OCI-LY1 (cell line): ENCODE measurements at regions not wholly inside any gene's neighbourhood (a gene's known extent, or its start where the extent isn't known, plus 50 kb on each side); places are given as distances from the start of the nearest gene placed in this dataset.

Experiments
- H2AFZ ChIP-seq: fragments of 200-600 bp; sonication (generic), shearing (Covaris generic); 2 replicates; pipeline ENCODE4 v1.6.0; 2014; ENCODE audit warnings: antibody characterized with exemption, mild to moderate bottlenecking, low read length
- H3F3A ChIP-seq: fragments of 200-600 bp; sonication (generic), shearing (Covaris generic); 2 replicates; pipeline ENCODE4 v1.6.0; 2014; ENCODE audit warnings: mild to moderate bottlenecking, antibody characterized with exemption, low read length, moderate library complexity; ENCODE audit not compliant: insufficient read depth
- H3K27ac ChIP-seq: fragments of 200-600 bp; sonication (generic); 2 replicates; pipeline ENCODE4 v1.5.1; 2014; ENCODE audit warnings: low read length, mixed run types, mild to moderate bottlenecking, low read depth; ENCODE audit not compliant: poor library complexity, severe bottlenecking
- H3K27me3 ChIP-seq: fragments of 200-600 bp; sonication (generic); 2 replicates; pipeline ENCODE4 v1.6.0; 2014; ENCODE audit warnings: antibody characterized with exemption, mild to moderate bottlenecking, low read length, moderate library complexity; ENCODE audit not compliant: insufficient read depth
- H3K36me3 ChIP-seq: fragments of 200-600 bp; sonication (generic); 2 replicates; pipeline ENCODE4 v1.6.1; 2014; ENCODE audit warnings: mild to moderate bottlenecking, antibody characterized with exemption, low read length, moderate library complexity, mixed read lengths; ENCODE audit not compliant: insufficient read depth
- H3K4me1 ChIP-seq: fragments of 200-600 bp; sonication (generic); 2 replicates; pipeline ENCODE4 v1.5.1; 2014; ENCODE audit warnings: mild to moderate bottlenecking, low read length, moderate library complexity; ENCODE audit not compliant: insufficient read depth, severe bottlenecking
- H3K4me2 ChIP-seq: fragments of 200-600 bp; sonication (generic), shearing (Covaris generic); 2 replicates; pipeline ENCODE4 v1.6.1; 2014; ENCODE audit warnings: low read length
- H3K4me3 ChIP-seq: fragments of 200-600 bp; sonication (generic); 2 replicates; pipeline ENCODE4 v1.5.1; 2014; ENCODE audit warnings: low read length, low read depth, mild to moderate bottlenecking, mixed read lengths; ENCODE audit not compliant: poor library complexity, severe bottlenecking
- H3K79me2 ChIP-seq: fragments of 200-600 bp; shearing (Covaris generic); 2 replicates; pipeline ENCODE4 v1.6.1; 2016; ENCODE audit warnings: mixed run types, low read length, mixed read lengths; ENCODE audit not compliant: insufficient read depth
- H3K9ac ChIP-seq: fragments of 200-600 bp; sonication (generic), shearing (Covaris generic); 2 replicates; pipeline ENCODE4 v1.6.1; 2014; ENCODE audit warnings: mild to moderate bottlenecking, low read length, mixed read lengths
- H3K9me2 ChIP-seq: fragments of 200-600 bp; sonication (generic), shearing (Covaris generic); 2 replicates; pipeline ENCODE4 v1.6.1; 2014; ENCODE audit warnings: low read depth, mild to moderate bottlenecking, low read length, mixed read lengths
- H3K9me3 ChIP-seq: fragments of 200-600 bp; shearing (Covaris generic); 2 replicates; pipeline ENCODE4 v1.6.1; 2014; ENCODE audit warnings: low read length, mixed read lengths
- H4K20me1 ChIP-seq: fragments of 200-600 bp; sonication (generic), shearing (Covaris generic); 2 replicates; pipeline ENCODE4 v1.6.0; 2016; ENCODE audit warnings: mild to moderate bottlenecking, low read length; ENCODE audit not compliant: insufficient read depth
- EZH2 ChIP-seq: fragments of 200-600 bp; sonication (generic), shearing (Covaris generic); IDR thresholded peaks from 2 replicates; pipeline ENCODE4 v1.8.0; 2017; ENCODE audit warnings: borderline replicate concordance, mixed run types, mild to moderate bottlenecking, antibody characterized with exemption, low read length, moderate library complexity, mixed read lengths
- TF ChIP-seq, protein P1 (sequence below): fragments of 200-600 bp; sonication (generic), shearing (Covaris generic); IDR thresholded peaks from 2 replicates; pipeline ENCODE4 v1.5.1; 2017; ENCODE audit warnings: mild to moderate bottlenecking, antibody characterized with exemption, low read length, moderate library complexity, mixed read lengths

DNA sequence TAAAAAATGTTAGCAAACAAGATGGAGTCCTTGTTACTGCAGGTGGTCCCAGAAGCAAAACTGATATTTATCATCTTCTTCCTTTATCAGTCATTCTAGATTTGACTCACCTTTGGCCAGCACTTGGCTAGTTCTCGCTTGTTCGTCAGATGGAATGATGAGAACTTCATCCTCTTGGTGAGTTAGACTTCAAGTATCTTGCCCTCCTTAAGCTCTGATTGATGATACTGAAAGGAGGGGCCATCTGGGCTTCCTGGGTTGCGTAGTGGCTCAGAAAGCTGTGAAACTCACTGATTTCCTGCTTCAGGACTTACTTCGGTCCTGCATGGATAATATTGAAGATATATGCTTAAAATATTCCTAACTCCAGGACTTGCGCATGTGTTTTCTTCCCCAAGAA, 1248.2 kb upstream of the CDH9 start:
- no peaks in the 10 kb centered on the region for H4K20me1 ChIP-seq
- H3K79me2 ChIP-seq: no peaks in the 10 kb centered on the region
- no peak overlapping the region for H2AFZ ChIP-seq
- no peaks in the 10 kb centered on the region for H3K4me1 ChIP-seq
- no peak overlapping the region for H3K4me3 ChIP-seq
- no peaks in the 10 kb centered on the region for H3K9me3 ChIP-seq
- H3K36me3 ChIP-seq: no peaks in the 10 kb centered on the region
- H3K9ac ChIP-seq: no peak overlapping the region
- no peaks in the 10 kb centered on the region for H3K27me3 ChIP-seq
- no peak overlapping the region for H3K4me2 ChIP-seq
- H3K27ac ChIP-seq: no peak overlapping the region
- no peaks in the 10 kb centered on the region for H3F3A ChIP-seq
- TF ChIP-seq, protein P1, sequence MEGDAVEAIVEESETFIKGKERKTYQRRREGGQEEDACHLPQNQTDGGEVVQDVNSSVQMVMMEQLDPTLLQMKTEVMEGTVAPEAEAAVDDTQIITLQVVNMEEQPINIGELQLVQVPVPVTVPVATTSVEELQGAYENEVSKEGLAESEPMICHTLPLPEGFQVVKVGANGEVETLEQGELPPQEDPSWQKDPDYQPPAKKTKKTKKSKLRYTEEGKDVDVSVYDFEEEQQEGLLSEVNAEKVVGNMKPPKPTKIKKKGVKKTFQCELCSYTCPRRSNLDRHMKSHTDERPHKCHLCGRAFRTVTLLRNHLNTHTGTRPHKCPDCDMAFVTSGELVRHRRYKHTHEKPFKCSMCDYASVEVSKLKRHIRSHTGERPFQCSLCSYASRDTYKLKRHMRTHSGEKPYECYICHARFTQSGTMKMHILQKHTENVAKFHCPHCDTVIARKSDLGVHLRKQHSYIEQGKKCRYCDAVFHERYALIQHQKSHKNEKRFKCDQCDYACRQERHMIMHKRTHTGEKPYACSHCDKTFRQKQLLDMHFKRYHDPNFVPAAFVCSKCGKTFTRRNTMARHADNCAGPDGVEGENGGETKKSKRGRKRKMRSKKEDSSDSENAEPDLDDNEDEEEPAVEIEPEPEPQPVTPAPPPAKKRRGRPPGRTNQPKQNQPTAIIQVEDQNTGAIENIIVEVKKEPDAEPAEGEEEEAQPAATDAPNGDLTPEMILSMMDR: no peak
- TF ChIP-seq EZH2: no peak
- no peaks in the 10 kb centered on the region for H3K9me2 ChIP-seq

DNA sequence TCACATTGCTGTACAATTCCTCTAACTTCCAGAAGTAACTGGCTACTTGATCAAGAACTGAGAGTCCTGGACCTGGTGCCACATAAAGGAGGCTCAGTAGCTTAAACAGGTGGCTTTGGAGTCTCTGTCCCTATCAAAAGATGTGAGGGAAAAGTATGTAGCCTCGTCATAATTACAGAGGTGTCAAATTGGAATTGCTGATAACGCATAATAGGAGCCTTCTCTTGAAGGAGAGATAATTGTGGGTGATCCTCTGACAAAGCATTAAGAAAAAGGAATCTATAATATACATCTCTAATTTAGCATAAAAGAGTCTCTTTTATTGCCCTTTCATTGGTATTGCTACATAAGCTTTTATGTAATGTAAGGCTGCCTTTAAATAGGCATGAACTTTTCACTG, 1246.4 kb upstream of the CDH9 start:
- no peak overlapping the region for H3K4me3 ChIP-seq
- no peaks in the 10 kb centered on the region for H3K79me2 ChIP-seq
- TF ChIP-seq, protein P1: no peak
- no peak for TF ChIP-seq EZH2
- no peaks in the 10 kb centered on the region for H3K9me2 ChIP-seq
- H3F3A ChIP-seq: no peaks in the 10 kb centered on the region
- no peak overlapping the region for H2AFZ ChIP-seq
- no peaks in the 10 kb centered on the region for H3K9me3 ChIP-seq
- H3K9ac ChIP-seq: no peak overlapping the region
- no peaks in the 10 kb centered on the region for H3K36me3 ChIP-seq
- no peak overlapping the region for H3K4me2 ChIP-seq
- H3K4me1 ChIP-seq: no peaks in the 10 kb centered on the region
- no peaks in the 10 kb centered on the region for H3K27me3 ChIP-seq
- no peak overlapping the region for H3K27ac ChIP-seq
- H4K20me1 ChIP-seq: no peaks in the 10 kb centered on the region

DNA sequence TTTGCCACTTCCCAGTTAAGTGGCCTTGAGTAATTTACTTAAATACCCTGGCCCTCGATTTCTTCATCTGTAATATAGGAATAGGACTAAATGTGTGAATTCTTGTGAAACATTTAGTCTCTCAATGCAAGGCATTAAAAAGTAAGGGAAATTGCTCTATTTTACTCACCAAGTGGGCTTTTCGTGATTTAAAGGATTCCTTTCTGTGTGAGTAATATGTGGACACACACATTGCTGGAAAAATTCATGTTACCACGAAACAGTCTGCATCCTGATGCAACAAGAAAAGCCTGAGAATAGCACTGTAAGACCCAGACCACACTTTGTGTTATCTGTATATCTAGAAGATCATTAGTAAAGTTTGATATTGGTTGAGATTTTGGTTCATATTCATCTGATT, 1243.0 kb upstream of the CDH9 start:
- Histone ChIP-seq H3K36me3 (no peaks in the 10 kb centered on the region), H3K4me3 (no peak overlapping the region), H4K20me1 (no peaks in the 10 kb centered on the region), H3K9me3 (no peaks in the 10 kb centered on the region), H3F3A (no peaks in the 10 kb centered on the region), H3K4me2 (no peak overlapping the region), H3K9ac (no peak overlapping the region), H3K79me2 (no peaks in the 10 kb centered on the region), H3K4me1 (no peaks in the 10 kb centered on the region), H3K27me3 (no peaks in the 10 kb centered on the region), H2AFZ (no peak overlapping the region), H3K9me2 (no peaks in the 10 kb centered on the region), H3K27ac (no peak overlapping the region)
- TF ChIP-seq, protein P1: no peak
- no peak for TF ChIP-seq EZH2
